Esophagus squamous epithelium (tissue), 5 donors: ENCODE measurements at regions not wholly inside any gene's neighbourhood (a gene's known extent, or its start where the extent isn't known, plus 50 kb on each side); places are given as distances from the start of the nearest gene placed in this dataset.

ENCODE experiments used
- DNase-seq: peaks from one replicate; lab custom pipeline; 2025; lab: John Stamatoyannopoulos, UW
- H3K27ac ChIP-seq, 4 donors: fragments of 200-600 bp; sonication (generic); one replicate each; pipeline ENCODE4 v1.5.1; 2016 to 2019; ENCODE audit warnings: mild to moderate bottlenecking in 1 of 4
- H3K27me3 ChIP-seq, 4 donors: fragments of 200-600 bp; sonication (generic); 1 replicate in 3 of 4; 2 replicates in 1 of 4; pipeline versions ENCODE4 v1.5.1 to v1.6.0; 2017 to 2021; ENCODE audit warnings: antibody characterized with exemption in 1 of 4
- H3K36me3 ChIP-seq, 3 donors: fragments of 200-600 bp; sonication (generic); one replicate each; pipeline ENCODE4 v1.5.1; 2016 to 2019
- H3K4me1 ChIP-seq, 3 donors: fragments of 200-600 bp; sonication (generic); one replicate each; pipeline ENCODE4 v1.5.1; 2017 to 2019
- H3K4me3 ChIP-seq, 4 donors: fragments of 200-600 bp; sonication (generic); 1 replicate in 3 of 4; 2 replicates in 1 of 4; pipeline ENCODE4 v1.5.1; 2016 to 2019; ENCODE audit warnings: mild to moderate bottlenecking in 2 of 4, moderate library complexity in 1 of 4
- H3K9me3 ChIP-seq, 3 donors: fragments of 200-600 bp; sonication (generic); one replicate each; pipeline ENCODE4 v1.5.1; 2016 to 2019
- CTCF ChIP-seq, 6 experiments: fragments of 450-650 bp in 4 of 6; fragments of 200-600 bp in 2 of 6; sonication (generic) in 2 of 6; IDR thresholded peaks; one replicate each; pipeline ENCODE4 v1.5.1; 2016 to 2019; ENCODE audit warnings: antibody characterized with exemption in 6 of 6, mild to moderate bottlenecking in 4 of 6, moderate library complexity in 4 of 6
- POLR2A ChIP-seq, 4 donors: fragments of 450-650 bp; IDR thresholded peaks; one replicate each; pipeline ENCODE4 v1.6.1; 2017; ENCODE audit warnings: antibody characterized with exemption in 4 of 4, mild to moderate bottlenecking in 4 of 4, moderate library complexity in 3 of 4
- WGBS, 2 donors: methylation state at CpG; one replicate each; pipeline ENCODE4 v1.1.5; 2018; 5-methylcytosine and 5-hydroxymethylcytosine counted together
- intact Hi-C: fragments of 100-400 bp; cut with DNase I; formaldehyde crosslinking; loops from one replicate; pipeline ENCODE4 v1.15.0; 2022
- donor health status: DM: yes; HTN: yes; CAD: no.

GRCh38 chr1:29954591-29954990 lies 718.3 kb downstream of the PTPRU start:
- Histone ChIP-seq H3K9me3 (no peaks in the 10 kb centered on the region), H3K27ac (no peak overlapping the region), H3K4me3 (no peak overlapping the region), H3K27me3 (peaks cover 0 to 42% (median 0%) of the 10 kb centered on the region in 4 donors), H3K4me1 (no peaks in the 10 kb centered on the region), H3K36me3 (no peaks in the 10 kb centered on the region)
- intact Hi-C loops, result no loop called here
- no peak for DNase-seq
- 76 to 87% methylated on average over 3 of the region's 3 CpGs for WGBS, 2 donors
- TF ChIP-seq POLR2A (IDR thresholded peaks at IDR 0.05) (no peak), CTCF (IDR thresholded peaks at IDR 0.05) (no peak)

- Histone ChIP-seq H3K4me1 (no peaks in the 10 kb centered on the region), H3K27ac (no peak overlapping the region), H3K27me3 (peaks cover 0 to 46% (median 0%) of the 10 kb centered on the region in 4 donors), H3K9me3 (no peaks in the 10 kb centered on the region), H3K36me3 (no peaks in the 10 kb centered on the region), H3K4me3 (no peak overlapping the region)
- intact Hi-C loops, result no loop called here
- TF ChIP-seq POLR2A (IDR thresholded peaks at IDR 0.05) (no peak), CTCF (IDR thresholded peaks at IDR 0.05) (no peak)
- no peak for DNase-seq
- 48% methylated on average over 3 to 6 of the region's 7 CpGs for WGBS, 2 donors
These were observed 717.6 kb downstream of the PTPRU start for GRCh38 chr1:29953961-29954360.

- TF ChIP-seq POLR2A (IDR thresholded peaks at IDR 0.05) (no peak), CTCF (IDR thresholded peaks at IDR 0.05) (no peak)
- Histone ChIP-seq H3K9me3 (no peaks in the 10 kb centered on the region), H3K27me3 (peaks cover 0 to 72% (median 0%) of the 10 kb centered on the region in 4 donors), H3K36me3 (no peaks in the 10 kb centered on the region), H3K4me1 (no peaks in the 10 kb centered on the region), H3K27ac (no peak overlapping the region), H3K4me3 (no peak overlapping the region)
- WGBS, 2 donors, result 13 to 33% methylated on average over 1 of the region's 1 CpG
- intact Hi-C loops, result no loop called here
- DNase-seq, result no peak
These were observed 713.4 kb downstream of the PTPRU start for GRCh38 chr1:29949676-29950075.

GRCh38 chr1:29948581-29948980 lies 712.3 kb downstream of the PTPRU start:
- Histone ChIP-seq H3K27ac (no peak overlapping the region), H3K4me1 (no peaks in the 10 kb centered on the region), H3K9me3 (no peaks in the 10 kb centered on the region), H3K36me3 (no peaks in the 10 kb centered on the region), H3K4me3 (no peak overlapping the region), H3K27me3 (peaks cover 0 to 69% (median 0%) of the 10 kb centered on the region in 4 donors)
- intact Hi-C loops, result no loop called here
- TF ChIP-seq CTCF (IDR thresholded peaks at IDR 0.05) (no peak), POLR2A (IDR thresholded peaks at IDR 0.05) (no peak)
- 66 to 71% methylated on average over 8 of the region's 8 CpGs for WGBS, 2 donors
- DNase-seq, result no peak

GRCh38 chr1:29946057-29946456 lies 709.7 kb downstream of the PTPRU start:
- Histone ChIP-seq H3K4me3 (no peak overlapping the region), H3K27me3 (peaks cover 0 to 77% (median 0%) of the 10 kb centered on the region in 4 donors), H3K27ac (no peak overlapping the region), H3K4me1 (no peaks in the 10 kb centered on the region), H3K9me3 (no peaks in the 10 kb centered on the region), H3K36me3 (no peaks in the 10 kb centered on the region)
- intact Hi-C loops, result no loop called here
- WGBS, 2 donors, result 47 to 59% methylated on average over 3 of the region's 3 CpGs
- DNase-seq, result no peak
- TF ChIP-seq POLR2A (IDR thresholded peaks at IDR 0.05), result no peak
- no peak for TF ChIP-seq CTCF (IDR thresholded peaks at IDR 0.05)
